ENCODE measurements at regions not wholly inside any gene's neighbourhood (a gene's known extent, or its start where the extent isn't known, plus 50 kb on each side); places are given as distances from the start of the nearest gene placed in this dataset.

DNA sequence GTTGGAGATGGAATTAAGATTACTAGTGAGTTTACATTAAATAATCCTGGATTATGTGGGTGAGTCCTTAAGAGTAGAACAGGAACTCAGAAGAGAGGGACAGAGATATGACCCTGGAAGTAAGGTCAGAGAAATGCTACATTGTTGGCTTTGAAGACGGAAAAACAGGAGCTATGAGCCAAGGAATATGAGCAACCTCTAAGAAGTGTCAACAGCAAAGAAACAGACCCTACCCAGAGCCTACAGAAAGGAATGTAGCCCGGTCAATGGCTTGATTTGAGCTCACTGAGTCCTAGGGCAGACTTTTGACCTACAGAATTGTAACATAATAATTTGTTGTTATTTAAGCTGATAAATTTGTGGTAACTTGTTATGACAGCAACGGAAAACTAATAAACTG is 304.9 kb downstream of the IPMK start:
- TF ChIP-seq EZH2 (IDR thresholded peaks at IDR 0.05; ENCODE audit: insufficient read depth, poor library complexity, severe bottlenecking) (no peak), EZH2phosphoT487 (IDR thresholded peaks at IDR 0.05; ENCODE audit: insufficient read depth, low read depth) (no peak)
